IMR-90 (cell line): ENCODE measurements at regions not wholly inside any gene's neighbourhood (a gene's known extent, or its start where the extent isn't known, plus 50 kb on each side); places are given as distances from the start of the nearest gene placed in this dataset.
A peak's percentile ranks its signal among the peaks of the same experiment; 100 is the strongest.

ENCODE experiments used
- ATAC-seq: fragments of 200-7000 bp; cut with Tn5 transposase; 2 replicates; pipeline ENCODE4 v1.9.1; 2020; ENCODE audit warnings: low read depth, mild to moderate bottlenecking, moderate library complexity
- BruUV-seq: library from RNA; stranded (reverse); fragments of 400-500 nt; replicated peaks from 2 replicates; lab custom pipeline; 2021; lab: Mats Ljungman, UMichigan
- CTCF ChIA-PET: fragments of 300-600 bp; formaldehyde crosslinking; extraction: SDS; loops from one replicate; lab custom pipeline; 2021; ENCODE audit warnings: antibody characterized with exemption; lab: Yijun Ruan, JAX
- POLR2A ChIA-PET: fragments of 300-600 bp; sonication (Branson Sonifier 250); formaldehyde crosslinking; loops from one replicate; lab custom pipeline; 2022; ENCODE audit warnings: antibody characterized with exemption; ENCODE audit not compliant: unreplicated experiment; lab: Charles Lee
- DNase-seq: peaks from one replicate; pipeline ENCODE4 v3.0.0; 2013
- H2AFZ ChIP-seq: replicated peaks from 2 replicates; pipeline ENCODE3; 2013; ENCODE audit warnings: low read length, mild to moderate bottlenecking; ENCODE audit not compliant: poor library complexity
- H2AK5ac ChIP-seq: 2 replicates; pipeline ENCODE4 v1.6.1; 2013; ENCODE audit warnings: low read depth, low read length, inconsistent platforms
- H2AK9ac ChIP-seq: replicated peaks from 2 replicates; pipeline ENCODE3; 2013; ENCODE audit warnings: mild to moderate bottlenecking, low read depth, low read length, moderate library complexity; ENCODE audit not compliant: poor library complexity
- H2BK120ac ChIP-seq: 2 replicates; pipeline ENCODE4 v1.6.1; 2013; ENCODE audit warnings: low read depth, low read length, inconsistent platforms
- H2BK15ac ChIP-seq: 3 replicates; pipeline ENCODE4 v1.6.1; 2013; ENCODE audit warnings: low read depth, low read length, inconsistent platforms
- H2BK20ac ChIP-seq: 2 replicates; pipeline ENCODE4 v1.6.1; 2013; ENCODE audit warnings: low read depth, mild to moderate bottlenecking, inconsistent platforms, low read length, moderate library complexity
- H2BK5ac ChIP-seq: 2 replicates; pipeline ENCODE4 v1.6.1; 2013; ENCODE audit warnings: mild to moderate bottlenecking, low read depth, low read length, inconsistent platforms; ENCODE audit not compliant: poor library complexity, severe bottlenecking
- H3K14ac ChIP-seq: replicated peaks from 2 replicates; pipeline ENCODE4 v1.6.1; 2013; ENCODE audit warnings: low read depth, low read length, inconsistent platforms
- H3K18ac ChIP-seq: 2 replicates; pipeline ENCODE4 v1.6.1; 2013; ENCODE audit warnings: low read depth, low read length, control low read depth
- H3K23ac ChIP-seq: 2 replicates; pipeline ENCODE4 v1.6.1; 2013; ENCODE audit warnings: low read depth, low read length, inconsistent platforms
- H3K27ac ChIP-seq: 2 replicates; pipeline ENCODE4 v1.5.1; 2013; ENCODE audit warnings: mild to moderate bottlenecking, control low read depth, low read length; ENCODE audit not compliant: insufficient read depth
- H3K27me3 ChIP-seq: 2 replicates; pipeline ENCODE4 v1.6.1; 2013; ENCODE audit warnings: low read length; ENCODE audit not compliant: control insufficient read depth, insufficient read depth
- H3K36me3 ChIP-seq: 2 replicates; pipeline ENCODE4 v1.6.1; 2013; ENCODE audit warnings: low read length, mixed read lengths; ENCODE audit not compliant: control insufficient read depth, insufficient read depth
- H3K4ac ChIP-seq: 2 replicates; pipeline ENCODE4 v1.6.1; 2013; ENCODE audit warnings: low read depth, low read length, inconsistent platforms
- H3K4me1 ChIP-seq: 2 replicates; pipeline ENCODE4 v1.6.1; 2013; ENCODE audit warnings: low read length, mixed read lengths; ENCODE audit not compliant: control insufficient read depth, insufficient read depth
- H3K4me2 ChIP-seq: 2 replicates; pipeline ENCODE4 v1.6.1; 2013; ENCODE audit warnings: low read depth, mild to moderate bottlenecking, control low read depth, low read length, moderate library complexity
- H3K4me3 ChIP-seq: 2 replicates; pipeline ENCODE4 v1.5.1; 2013; ENCODE audit warnings: low read depth, mild to moderate bottlenecking, control low read depth, low read length, moderate library complexity; ENCODE audit not compliant: insufficient read depth
- H3K56ac ChIP-seq: 2 replicates; pipeline ENCODE4 v1.6.1; 2013; ENCODE audit warnings: low read length, inconsistent platforms; ENCODE audit not compliant: insufficient read depth; ENCODE audit errors: extremely low read depth
- H3K79me1 ChIP-seq, 2 experiments: 2 replicates each; pipeline ENCODE4 v1.6.1; 2013; ENCODE audit warnings: low read length in 2 of 2, inconsistent platforms in 1 of 2, low read depth in 1 of 2
- H3K9ac ChIP-seq: 2 replicates; pipeline ENCODE4 v1.6.1; 2013; ENCODE audit warnings: low read depth, low read length, control low read depth
- H3K9me1 ChIP-seq: 2 replicates; pipeline ENCODE4 v1.6.1; 2013; ENCODE audit warnings: low read length, inconsistent platforms; ENCODE audit not compliant: insufficient read depth
- H3K9me3 ChIP-seq: 2 replicates; pipeline ENCODE4 v1.6.1; 2013; ENCODE audit warnings: low read length; ENCODE audit not compliant: control insufficient read depth, insufficient read depth
- H4K20me1 ChIP-seq: 2 replicates; pipeline ENCODE4 v1.6.1; 2013; ENCODE audit warnings: low read length, inconsistent platforms; ENCODE audit not compliant: insufficient read depth
- H4K5ac ChIP-seq: 2 replicates; pipeline ENCODE4 v1.6.1; 2013; ENCODE audit warnings: mild to moderate bottlenecking, low read depth, low read length, control low read depth
- H4K8ac ChIP-seq, 2 experiments: 2 replicates each; pipeline ENCODE4 v1.6.1; 2013; ENCODE audit warnings: low read depth in 2 of 2, low read length in 2 of 2, control low read depth in 1 of 2, inconsistent platforms in 1 of 2
- H4K91ac ChIP-seq: 2 replicates; pipeline ENCODE4 v1.6.1; 2013; ENCODE audit warnings: low read depth, low read length, inconsistent platforms; ENCODE audit not compliant: insufficient read depth
- BHLHE40 ChIP-seq: fragments of 150-350 bp; IDR thresholded peaks from 2 replicates; pipeline ENCODE4 v1.6.1; 2016; ENCODE audit warnings: mild to moderate bottlenecking, low read depth, low read length
- CEBPB ChIP-seq: IDR thresholded peaks from 2 replicates; pipeline ENCODE4 v1.6.1; 2012; ENCODE audit warnings: low read depth, low read length, improper control_type of control experiment
- CHD1 ChIP-seq: IDR thresholded peaks from 2 replicates; pipeline ENCODE4 v1.6.1; 2012; ENCODE audit warnings: low read depth, low read length, improper control_type of control experiment
- CTCF ChIP-seq: conservative IDR thresholded peaks from 2 replicates; pipeline ENCODE4 v1.5.1; 2012; ENCODE audit warnings: mild to moderate bottlenecking, low read depth, low read length, improper control_type of control experiment
- FOS ChIP-seq: fragments of 150-350 bp; IDR thresholded peaks from 2 replicates; pipeline ENCODE4 v1.6.1; 2016; ENCODE audit warnings: low read depth, low read length
- MAFK ChIP-seq: IDR thresholded peaks from 2 replicates; pipeline ENCODE4 v1.6.1; 2012; ENCODE audit warnings: low read depth, low read length, improper control_type of control experiment
- MAZ ChIP-seq: IDR thresholded peaks from 2 replicates; pipeline ENCODE4 v1.6.1; 2012; ENCODE audit warnings: low read depth, mild to moderate bottlenecking, low read length, improper control_type of control experiment, moderate library complexity, borderline replicate concordance
- MXI1 ChIP-seq: IDR thresholded peaks from 2 replicates; pipeline ENCODE4 v1.6.1; 2012; ENCODE audit warnings: low read depth, mild to moderate bottlenecking, low read length, moderate library complexity, borderline replicate concordance
- NFE2L2 ChIP-seq: fragments of 150-350 bp; IDR thresholded peaks from 2 replicates; pipeline ENCODE4 v1.6.1; 2016; ENCODE audit warnings: low read depth, mild to moderate bottlenecking, low read length
- POLR2A ChIP-seq: IDR thresholded peaks from 2 replicates; pipeline ENCODE4 v1.6.1; 2012; ENCODE audit warnings: mild to moderate bottlenecking, low read depth, low read length
- RAD21 ChIP-seq: IDR thresholded peaks from 2 replicates; pipeline ENCODE4 v1.6.1; 2012; ENCODE audit warnings: low read length, improper control_type of control experiment
- RCOR1 ChIP-seq: IDR thresholded peaks from 2 replicates; pipeline ENCODE4 v1.6.1; 2012; ENCODE audit warnings: mild to moderate bottlenecking, low read length, improper control_type of control experiment; ENCODE audit not compliant: insufficient replicate concordance
- RFX5 ChIP-seq: IDR thresholded peaks from 2 replicates; pipeline ENCODE4 v1.8.0; 2012; ENCODE audit warnings: low read depth, mild to moderate bottlenecking, low read length, moderate library complexity
- SMC3 ChIP-seq: fragments of 150-350 bp; IDR thresholded peaks from 2 replicates; pipeline ENCODE4 v1.6.1; 2016; ENCODE audit warnings: low read depth, mild to moderate bottlenecking, antibody characterized with exemption, low read length, moderate library complexity
- WGBS, 2 experiments: methylation state at CpG; one replicate each; pipeline versions ENCODE4 v1.1.5 to v1.1.7; 2013; ENCODE audit warnings: missing lambda C conversion rate in 2 of 2; ENCODE audit not compliant: insufficient read length in 1 of 2; ENCODE audit errors: extremely low coverage in 2 of 2; 5-methylcytosine and 5-hydroxymethylcytosine counted together
- dilution Hi-C: fragments of 300-500 bp; cut with HindIII; formaldehyde crosslinking; loops from one replicate; pipeline ENCODE4 v1.14.3; 2018; ENCODE audit warnings: low sequenced_read_pairs; ENCODE audit not compliant: unreplicated experiment
- in situ Hi-C: fragments of 300-500 bp; cut with MboI; formaldehyde crosslinking; loops from 3 replicates; pipeline ENCODE4 v1.14.3; 2019; ENCODE audit warnings: low sequenced_read_pairs, inconsistent platforms, mixed read lengths
- intact Hi-C: fragments of 100-400 bp; cut with micrococcal nuclease; formaldehyde crosslinking; loops from 2 replicates; pipeline ENCODE4 v1.10.0; 2022
- TF ChIP-seq, protein P1 (sequence below): fragments of 150-350 bp; IDR thresholded peaks from 2 replicates; pipeline ENCODE4 v1.6.1; 2017; ENCODE audit warnings: mild to moderate bottlenecking, antibody characterized with exemption, low read length, low read depth
- TF ChIP-seq, protein P2 (sequence below): fragments of 150-350 bp; IDR thresholded peaks from 2 replicates; pipeline ENCODE4 v1.6.1; 2016; ENCODE audit warnings: low read depth, mild to moderate bottlenecking, low read length, moderate library complexity, borderline replicate concordance

- no peak overlapping the region for H2BK5ac ChIP-seq
- H4K91ac ChIP-seq: no peak overlapping the region
- H3K4ac ChIP-seq: no peak overlapping the region
- no peak overlapping the region for H3K56ac ChIP-seq
- H3K79me1 ChIP-seq: no peaks in the 10 kb centered on the region
- H2BK120ac ChIP-seq: no peak overlapping the region
- in situ Hi-C loops: loop anchor here (25.0 kb wide), 1 partner anchor 1825 kb away; no protein-coding TSS in a partner anchor
- no peak overlapping the region for H3K4me2 ChIP-seq
- no peak overlapping the region for H2BK20ac ChIP-seq
- no peaks in the 10 kb centered on the region for H3K9me3 ChIP-seq
- H2AK9ac ChIP-seq: peak overlapping the region; percentile 55
- CTCF ChIA-PET: interaction anchor here (0.6 kb wide), 2 partner anchors 44 to 816 kb away, joined by 3 to 4 read pairs; no protein-coding TSS in a partner anchor
- no TSS peak for BruUV-seq
- DNase-seq: peak; percentile 28
- H3K23ac ChIP-seq: no peak overlapping the region
- H4K5ac ChIP-seq: no peak overlapping the region
- H3K4me3 ChIP-seq: no peak overlapping the region
- no peaks in the 10 kb centered on the region for H3K36me3 ChIP-seq
- no CpG with 5 or more reads among the region's 5 CpGs for WGBS, 2 experiments
- TF ChIP-seq FOS (no peak), CTCF (peak; percentile 64), CHD1 (no peak), MAFK (no peak), MXI1 (no peak), CEBPB (no peak), RAD21 (peak; percentile 73), RFX5 (no peak), MAZ (no peak), NFE2L2 (no peak), POLR2A (no peak), RCOR1 (no peak), SMC3 (peak; percentile 64), BHLHE40 (no peak)
- TF ChIP-seq, protein P1, sequence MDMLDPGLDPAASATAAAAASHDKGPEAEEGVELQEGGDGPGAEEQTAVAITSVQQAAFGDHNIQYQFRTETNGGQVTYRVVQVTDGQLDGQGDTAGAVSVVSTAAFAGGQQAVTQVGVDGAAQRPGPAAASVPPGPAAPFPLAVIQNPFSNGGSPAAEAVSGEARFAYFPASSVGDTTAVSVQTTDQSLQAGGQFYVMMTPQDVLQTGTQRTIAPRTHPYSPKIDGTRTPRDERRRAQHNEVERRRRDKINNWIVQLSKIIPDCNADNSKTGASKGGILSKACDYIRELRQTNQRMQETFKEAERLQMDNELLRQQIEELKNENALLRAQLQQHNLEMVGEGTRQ: no peak
- TF ChIP-seq, protein P2, sequence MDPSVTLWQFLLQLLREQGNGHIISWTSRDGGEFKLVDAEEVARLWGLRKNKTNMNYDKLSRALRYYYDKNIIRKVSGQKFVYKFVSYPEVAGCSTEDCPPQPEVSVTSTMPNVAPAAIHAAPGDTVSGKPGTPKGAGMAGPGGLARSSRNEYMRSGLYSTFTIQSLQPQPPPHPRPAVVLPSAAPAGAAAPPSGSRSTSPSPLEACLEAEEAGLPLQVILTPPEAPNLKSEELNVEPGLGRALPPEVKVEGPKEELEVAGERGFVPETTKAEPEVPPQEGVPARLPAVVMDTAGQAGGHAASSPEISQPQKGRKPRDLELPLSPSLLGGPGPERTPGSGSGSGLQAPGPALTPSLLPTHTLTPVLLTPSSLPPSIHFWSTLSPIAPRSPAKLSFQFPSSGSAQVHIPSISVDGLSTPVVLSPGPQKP: no peak
- H3K18ac ChIP-seq: no peak overlapping the region
- no peak overlapping the region for H3K9ac ChIP-seq
- H2BK15ac ChIP-seq: no peak overlapping the region
- H2AFZ ChIP-seq: no peak overlapping the region
- H3K27ac ChIP-seq: no peak overlapping the region
- dilution Hi-C loops: no loop called here
- no peaks in the 10 kb centered on the region for H3K4me1 ChIP-seq
- H4K8ac ChIP-seq: no peak overlapping the region
- intact Hi-C loops: loop anchor here (1.0 kb wide), 4 partner anchors 263 to 1819 kb away; no protein-coding TSS in a partner anchor
- no peaks in the 10 kb centered on the region for H3K27me3 ChIP-seq
- POLR2A ChIA-PET: no interaction called here
- H4K20me1 ChIP-seq: no peaks in the 10 kb centered on the region
- no peak overlapping the region for H3K14ac ChIP-seq
- H2AK5ac ChIP-seq: no peak overlapping the region
- no peaks in the 10 kb centered on the region for H3K9me1 ChIP-seq
- peak; percentile 78 for ATAC-seq
These were observed 521.2 kb upstream of the FANCL start for GRCh38 chr2:58762176-58762781.
